ENCODE measurements at regions not wholly inside any gene's neighbourhood (a gene's known extent, or its start where the extent isn't known, plus 50 kb on each side); places are given as distances from the start of the nearest gene placed in this dataset.
"Not testable (repeated sequence)": the region's sequence is repeated elsewhere in the genome, so short reads cannot be mapped to it uniquely, and the experiment has no call there.

GRCh38 chr3:166734734-166735133, 645.4 kb downstream of the ZBBX start:
- no peaks in the 10 kb centered on the region for H3K27me3 Mint-ChIP-seq
- H3K27ac Mint-ChIP-seq: no peak overlapping the region
- no peak overlapping the region for H3K4me3 Mint-ChIP-seq
- no peak for DNase-seq
- no peak for ATAC-seq
- H3K4me1 Mint-ChIP-seq: no peaks in the 10 kb centered on the region
- peaks cover 10 to 19% of the 10 kb centered on the region in 2 donors for H3K9me3 Mint-ChIP-seq

DNA sequence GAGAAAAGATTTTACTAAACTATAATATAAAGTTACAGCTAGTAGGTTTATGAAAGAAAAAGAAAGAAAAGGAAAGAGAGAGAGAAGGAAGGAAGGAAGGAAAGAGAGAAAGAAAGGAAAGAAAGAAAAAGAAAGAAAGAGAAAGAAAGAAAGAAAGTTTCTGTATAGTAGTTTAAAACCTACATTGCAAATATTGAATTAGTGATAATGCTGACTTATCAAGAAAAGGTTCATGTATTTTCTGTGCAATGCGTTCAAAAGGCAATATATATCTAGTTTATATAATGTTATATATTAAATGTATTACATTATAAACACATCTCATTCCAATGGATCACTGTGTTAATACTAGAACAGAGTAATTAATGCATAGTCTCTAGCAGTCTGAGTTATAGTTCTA, 648.4 kb downstream of the ZBBX start:
- ATAC-seq (no peak), DNase-seq (no peak)
- Mint-ChIP-seq H3K4me1 (no peaks in the 10 kb centered on the region), H3K4me3 (no peak overlapping the region), H3K27ac (no peak overlapping the region), H3K9me3 (peaks cover 10 to 11% of the 10 kb centered on the region in 2 donors), H3K27me3 (no peaks in the 10 kb centered on the region)

DNA sequence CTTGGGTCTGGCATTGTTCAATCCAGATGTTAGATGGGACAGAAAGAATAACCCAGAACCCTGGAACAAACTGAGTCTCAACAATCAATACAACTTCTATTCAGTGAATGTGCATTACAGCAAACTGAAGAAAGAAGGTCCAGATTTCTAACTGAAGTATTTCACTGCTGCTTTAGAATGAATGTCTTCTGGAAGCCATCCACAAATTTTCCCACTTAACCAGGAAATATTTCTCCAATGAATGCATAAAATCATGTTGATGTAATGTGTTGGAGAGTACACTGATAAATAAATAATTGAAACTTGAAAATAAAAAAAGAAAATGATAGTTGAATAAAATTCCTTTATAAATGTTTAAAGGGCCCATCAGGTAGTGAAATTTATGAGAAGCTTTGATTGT, 658.6 kb downstream of the ZBBX start:
- Mint-ChIP-seq H3K4me1 (no peaks in the 10 kb centered on the region), H3K27ac (no peak overlapping the region)

DNA sequence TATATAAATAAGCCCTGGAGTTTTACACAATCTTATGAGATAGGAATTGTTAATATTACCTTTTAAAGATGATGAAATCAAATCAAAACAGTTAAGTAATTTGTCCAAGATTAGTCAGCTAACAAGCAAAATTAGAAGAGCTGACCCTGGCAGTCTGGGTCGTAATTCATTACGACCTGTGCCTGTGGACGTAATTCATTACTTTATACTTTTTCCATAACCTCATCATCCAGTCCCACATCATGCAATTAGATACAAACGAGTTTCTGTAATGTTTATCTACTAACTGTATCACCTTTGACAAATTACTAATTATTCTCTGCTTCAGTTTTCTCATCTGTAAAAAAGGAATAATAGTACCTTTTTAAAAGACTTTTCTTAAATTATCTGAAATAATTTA, 665.9 kb downstream of the ZBBX start:
- no peak for ATAC-seq
- H3K4me1 Mint-ChIP-seq: no peaks in the 10 kb centered on the region
- H3K27ac Mint-ChIP-seq: no peak overlapping the region
- peaks cover 0 to 6% of the 10 kb centered on the region in 2 donors for H3K9me3 Mint-ChIP-seq
- no peak overlapping the region for H3K4me3 Mint-ChIP-seq
- H3K27me3 Mint-ChIP-seq: no peaks in the 10 kb centered on the region
- no peak for DNase-seq

More for the DNA sequence above, 658.6 kb downstream of the ZBBX start:
- no peak overlapping the region for H3K4me3 Mint-ChIP-seq
- ATAC-seq (no peak), DNase-seq (no peak)
- peaks cover 7 to 11% of the 10 kb centered on the region in 2 donors for H3K9me3 Mint-ChIP-seq
- H3K27me3 Mint-ChIP-seq: no peaks in the 10 kb centered on the region

- no peaks in the 10 kb centered on the region for H3K27me3 Mint-ChIP-seq
- peaks cover 0 to 6% of the 10 kb centered on the region in 2 donors for H3K9me3 Mint-ChIP-seq
- no peaks in the 10 kb centered on the region for H3K4me1 Mint-ChIP-seq
- no peak overlapping the region for H3K4me3 Mint-ChIP-seq
- no peak for DNase-seq
- H3K27ac Mint-ChIP-seq: no peak overlapping the region
- ATAC-seq: no peak
Measured at GRCh38 chr3:166713787-166714186, 666.3 kb downstream of the ZBBX start.

GRCh38 chr3:166706094-166706493, 674.0 kb downstream of the ZBBX start:
- Mint-ChIP-seq H3K9me3 (peaks cover 6 to 15% of the 10 kb centered on the region in 2 donors), H3K4me1 (no peaks in the 10 kb centered on the region), H3K27me3 (no peaks in the 10 kb centered on the region), H3K27ac (no peak overlapping the region), H3K4me3 (no peak overlapping the region)
- no peak for DNase-seq
- no peak for ATAC-seq

GRCh38 chr3:166697495-166697894, 682.6 kb downstream of the ZBBX start:
- no peak overlapping the region for H3K27ac Mint-ChIP-seq
- H3K9me3 Mint-ChIP-seq: peaks cover 4 to 14% of the 10 kb centered on the region in 2 donors
- H3K4me3 Mint-ChIP-seq: no peak overlapping the region
- H3K4me1 Mint-ChIP-seq: no peaks in the 10 kb centered on the region
- H3K27me3 Mint-ChIP-seq: no peaks in the 10 kb centered on the region
- no peak for DNase-seq
- no peak for ATAC-seq

- Mint-ChIP-seq H3K27ac (no peak overlapping the region), H3K4me3 (no peak overlapping the region), H3K9me3 (peaks cover 3 to 11% of the 10 kb centered on the region in 2 donors), H3K4me1 (no peaks in the 10 kb centered on the region), H3K27me3 (no peaks in the 10 kb centered on the region)
- ATAC-seq: no peak
- DNase-seq: no peak
Measured at GRCh38 chr3:166696103-166696502, 684.0 kb downstream of the ZBBX start.

DNA sequence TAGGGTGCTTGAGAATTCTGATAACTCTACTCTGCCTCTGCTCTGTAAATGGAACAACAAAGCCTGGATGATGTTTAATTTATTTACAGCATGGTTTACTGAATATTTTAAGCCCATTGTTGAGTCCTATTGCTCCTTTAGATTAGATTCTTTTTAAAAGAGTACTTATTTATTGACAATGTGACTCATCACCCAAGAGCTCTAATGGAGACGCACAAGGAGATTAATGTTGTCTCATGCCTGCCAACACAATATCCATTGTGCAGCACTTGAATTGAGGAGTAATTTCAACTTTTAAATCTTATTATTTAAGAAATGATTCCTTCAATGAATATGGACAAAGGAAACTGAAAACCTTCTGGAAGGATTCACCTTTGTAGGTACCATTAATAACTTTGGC, 691.4 kb downstream of the ZBBX start:
- ATAC-seq (no peak), DNase-seq (no peak)
- Mint-ChIP-seq H3K27me3 (no peaks in the 10 kb centered on the region), H3K27ac (no peak overlapping the region), H3K4me1 (no peaks in the 10 kb centered on the region), H3K9me3 (peaks cover 7% of the 10 kb centered on the region in 2 donors), H3K4me3 (no peak overlapping the region)

DNA sequence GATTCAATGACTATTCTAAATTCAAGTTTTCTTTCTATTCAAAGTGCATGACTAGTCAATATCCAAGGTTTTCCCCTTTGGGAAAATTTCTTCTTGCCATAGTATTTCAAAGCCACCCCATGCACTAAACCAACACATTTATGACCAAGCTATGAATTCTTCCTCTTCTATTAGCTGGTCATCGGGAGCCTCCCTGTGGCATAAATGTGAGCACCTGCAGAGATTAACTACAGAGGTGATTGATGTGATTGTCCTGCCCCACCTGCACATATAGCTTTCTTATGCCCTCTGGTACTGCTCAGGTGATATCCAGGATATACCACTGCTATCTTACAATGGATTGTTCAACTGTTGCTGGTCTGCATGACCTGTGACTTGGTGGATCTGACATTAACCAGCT, 694.9 kb downstream of the ZBBX start:
- Mint-ChIP-seq H3K27ac (no peak overlapping the region), H3K4me3 (no peak overlapping the region), H3K9me3 (peaks cover 0 to 4% of the 10 kb centered on the region in 2 donors), H3K4me1 (no peaks in the 10 kb centered on the region), H3K27me3 (no peaks in the 10 kb centered on the region)
- no peak for DNase-seq
- no peak for ATAC-seq

DNA sequence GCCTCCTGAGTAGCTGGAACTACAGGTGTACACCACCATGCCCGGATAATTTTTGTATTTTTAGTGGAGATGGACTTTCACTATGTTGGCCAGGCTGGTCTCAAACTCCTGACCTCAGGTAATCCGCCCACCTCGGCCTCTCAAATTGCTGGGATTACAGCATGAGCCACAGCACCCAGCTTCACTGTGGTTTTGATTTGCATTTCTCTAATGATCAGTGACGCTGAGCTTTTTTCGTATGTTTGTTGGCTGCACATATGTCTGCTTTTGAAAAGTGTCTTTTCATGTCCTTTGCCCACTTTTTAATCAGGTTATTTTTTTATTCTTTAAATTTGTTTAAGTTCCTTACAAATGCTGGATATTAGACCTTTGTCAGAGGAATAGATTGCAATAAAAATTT, 696.0 kb downstream of the ZBBX start:
- H3K27me3 Mint-ChIP-seq: not testable (repeated sequence)

GRCh38 chr3:166669781-166670180, 710.3 kb downstream of the ZBBX start:
- DNase-seq (no peak), ATAC-seq (no peak)
- Mint-ChIP-seq H3K4me1 (no peaks in the 10 kb centered on the region), H3K4me3 (no peak overlapping the region), H3K27me3 (no peaks in the 10 kb centered on the region), H3K9me3 (peaks cover 5 to 14% of the 10 kb centered on the region in 2 donors), H3K27ac (no peak overlapping the region)

More for the DNA sequence above, 696.0 kb downstream of the ZBBX start:
- DNase-seq, H3K4me1 Mint-ChIP-seq, ATAC-seq, H3K9me3 Mint-ChIP-seq, H3K4me3 Mint-ChIP-seq, H3K27ac Mint-ChIP-seq: not testable (repeated sequence)

- ATAC-seq (no peak), DNase-seq (no peak)
- Mint-ChIP-seq H3K4me3 (no peak overlapping the region), H3K4me1 (no peaks in the 10 kb centered on the region), H3K9me3 (peaks cover 21 to 31% of the 10 kb centered on the region in 2 donors), H3K27me3 (no peaks in the 10 kb centered on the region), H3K27ac (no peak overlapping the region)
Measured at GRCh38 chr3:166663194-166663593, 716.9 kb downstream of the ZBBX start.

DNA sequence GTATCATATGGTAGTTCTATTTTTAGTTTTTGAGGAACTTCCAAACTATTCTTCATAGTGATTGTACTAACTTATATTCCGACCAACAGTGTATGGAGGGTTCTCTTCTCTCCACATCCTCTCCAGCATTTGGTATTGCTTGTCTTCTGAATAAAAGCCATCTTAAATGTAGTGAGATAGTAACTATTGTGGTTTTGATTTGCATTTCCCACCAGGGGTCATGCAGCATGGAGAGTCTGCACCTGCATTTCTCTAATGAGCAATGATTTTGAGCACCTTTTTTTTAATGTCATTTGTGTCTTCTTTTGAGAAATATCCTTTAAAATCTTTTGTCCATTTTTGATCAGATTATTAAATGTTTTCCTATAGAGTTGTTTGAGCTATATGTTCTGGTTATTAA, 718.5 kb downstream of the ZBBX start:
- no peaks in the 10 kb centered on the region for H3K4me1 Mint-ChIP-seq
- ATAC-seq (no peak), DNase-seq (no peak)
- H3K27me3 Mint-ChIP-seq: no peaks in the 10 kb centered on the region
- H3K4me3 Mint-ChIP-seq: no peak overlapping the region
- H3K27ac Mint-ChIP-seq: no peak overlapping the region
- peaks cover 21 to 31% of the 10 kb centered on the region in 2 donors for H3K9me3 Mint-ChIP-seq

DNA sequence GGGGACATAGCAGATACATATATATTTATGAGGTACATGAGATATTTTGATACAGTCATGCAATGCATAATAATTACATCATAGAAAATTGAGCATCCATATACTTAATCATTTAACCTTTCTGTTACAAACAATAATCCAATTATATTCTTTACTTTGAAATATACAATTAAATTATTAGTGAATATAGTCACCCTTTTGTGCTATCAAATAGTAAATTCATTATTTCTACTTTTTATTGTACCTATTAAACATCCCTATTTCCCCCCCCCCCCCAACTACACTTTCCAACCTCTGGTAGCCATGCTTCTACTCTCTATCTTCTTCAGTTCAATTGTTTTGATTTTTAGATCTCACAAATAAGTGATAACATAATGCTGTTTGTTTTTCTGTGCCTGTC, 719.1 kb downstream of the ZBBX start:
- DNase-seq (no peak), ATAC-seq (no peak)
- Mint-ChIP-seq H3K27me3 (no peaks in the 10 kb centered on the region), H3K4me3 (no peak overlapping the region), H3K4me1 (no peaks in the 10 kb centered on the region), H3K9me3 (peaks cover 21 to 31% of the 10 kb centered on the region in 2 donors), H3K27ac (no peak overlapping the region)

DNA sequence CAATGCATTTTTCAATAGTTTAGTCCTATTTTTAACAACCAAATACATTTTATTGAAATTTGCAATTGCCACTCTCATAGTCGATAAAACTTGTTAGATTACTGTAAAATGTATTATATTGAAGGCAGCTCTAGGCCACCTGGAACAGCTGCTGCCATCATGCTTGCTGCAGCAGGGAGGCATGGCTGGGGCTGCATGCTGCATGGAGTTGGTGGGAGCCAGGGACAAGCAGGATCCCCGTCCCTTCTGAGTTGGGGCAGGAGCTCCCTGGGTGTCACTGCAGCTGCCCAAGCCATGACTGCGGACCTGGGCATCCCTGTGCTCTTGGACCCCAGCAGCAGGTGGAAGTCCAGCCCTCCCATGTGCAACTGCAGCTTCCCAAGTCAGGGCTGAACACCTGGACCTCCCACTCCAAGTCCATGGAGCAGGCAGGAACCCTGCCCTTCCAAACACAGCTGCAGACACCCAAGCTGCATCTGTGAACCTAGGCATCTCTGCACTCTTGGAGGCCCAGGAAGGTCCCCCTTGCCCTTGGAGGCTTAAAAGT, 742.0 kb downstream of the ZBBX start:
- no peak for ATAC-seq
- Mint-ChIP-seq H3K4me3 (no peak overlapping the region), H3K27ac (no peak overlapping the region), H3K9me3 (no peaks in the 10 kb centered on the region), H3K4me1 (no peaks in the 10 kb centered on the region), H3K27me3 (no peaks in the 10 kb centered on the region)
- no peak for DNase-seq

DNA sequence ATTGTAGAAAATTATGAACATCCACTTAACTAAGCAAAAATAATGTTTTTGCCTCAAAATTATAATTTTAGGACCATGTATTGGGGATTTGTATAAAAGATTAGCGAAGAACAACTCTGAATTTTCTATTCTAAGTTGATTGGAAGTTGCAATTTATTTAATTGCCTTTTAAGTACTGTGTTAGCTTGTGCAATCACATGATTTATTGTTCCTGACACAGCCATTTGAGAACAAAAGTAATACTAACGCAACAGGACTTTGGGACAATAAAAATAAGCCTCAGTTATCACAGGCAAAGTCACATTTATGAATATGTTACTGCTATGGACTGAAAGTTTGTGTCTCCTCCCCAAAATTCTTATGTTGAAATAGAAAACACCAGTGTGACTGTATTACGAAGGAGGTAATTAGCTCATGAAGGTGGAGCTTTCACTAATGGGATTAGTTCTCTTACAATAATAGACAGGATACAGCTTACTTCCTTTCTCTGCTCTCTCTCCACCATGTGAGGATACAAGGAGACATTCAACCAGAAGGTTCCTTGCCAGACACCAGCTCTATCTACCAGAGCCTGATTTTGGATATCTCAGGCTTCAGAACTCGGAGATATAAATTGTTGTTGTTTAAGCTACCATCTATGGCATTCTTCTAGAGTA, 745.9 kb downstream of the ZBBX start:
- Mint-ChIP-seq H3K27ac (no peak overlapping the region), H3K27me3 (no peaks in the 10 kb centered on the region), H3K4me1 (no peaks in the 10 kb centered on the region), H3K4me3 (no peak overlapping the region), H3K9me3 (peaks cover 0 to 4% of the 10 kb centered on the region in 2 donors)
- DNase-seq (no peak), ATAC-seq (no peak)

All from stimulated activated naive CD8-positive, alpha-beta T cell treated with anti-CD3 and anti-CD28 coated beads, Interleukin-15, amount 100 ng/mL, for 72 hours (primary cell).